Calu3 (cell line): ENCODE measurements at regions not wholly inside any gene's neighbourhood (a gene's known extent, or its start where the extent isn't known, plus 50 kb on each side); places are given as distances from the start of the nearest gene placed in this dataset.

ENCODE experiments used
- BruUV-seq: library from RNA; stranded (reverse); fragments of 400-500 nt; replicated peaks from 2 replicates; lab custom pipeline; 2021; lab: Mats Ljungman, UMichigan
- CTCF ChIA-PET: fragments of 300-600 bp; sonication (Branson Sonifier 250); formaldehyde crosslinking; loops from one replicate; lab custom pipeline; 2022; ENCODE audit warnings: antibody characterized with exemption; lab: Charles Lee
- DNase-seq: peaks from one replicate; pipeline ENCODE4 v3.0.0; 2022
- H3K27ac Mint-ChIP-seq: one replicate; pipeline ENCODE4 v1.8.0; 2022; ENCODE audit warnings: mixed read lengths; ENCODE audit not compliant: unreplicated experiment
- H3K27me3 Mint-ChIP-seq: one replicate; pipeline ENCODE4 v1.8.0; 2022; ENCODE audit warnings: mixed read lengths; ENCODE audit not compliant: unreplicated experiment
- H3K36me3 Mint-ChIP-seq: one replicate; pipeline ENCODE4 v1.8.0; 2022; ENCODE audit warnings: mild to moderate bottlenecking, moderate library complexity, mixed read lengths; ENCODE audit not compliant: insufficient read depth, unreplicated experiment
- H3K4me1 Mint-ChIP-seq: one replicate; pipeline ENCODE4 v1.8.0; 2022; ENCODE audit warnings: mild to moderate bottlenecking, low read depth, mixed read lengths; ENCODE audit not compliant: unreplicated experiment
- H3K4me3 Mint-ChIP-seq: one replicate; pipeline ENCODE4 v1.8.0; 2022; ENCODE audit warnings: mild to moderate bottlenecking, low read depth, moderate library complexity, mixed read lengths; ENCODE audit not compliant: unreplicated experiment
- H3K9me3 Mint-ChIP-seq: one replicate; pipeline ENCODE4 v1.8.0; 2022; ENCODE audit warnings: low read depth, mixed read lengths; ENCODE audit not compliant: unreplicated experiment
- intact Hi-C: fragments of 100-400 bp; cut with micrococcal nuclease; formaldehyde crosslinking; loops from one replicate; pipeline ENCODE4 v1.10.0; 2022; ENCODE audit not compliant: unreplicated experiment
- TF ChIP-seq, protein P1 (sequence below): fragments of 200-600 bp; IDR thresholded peaks from one replicate; pipeline ENCODE4 v1.8.0; 2022; ENCODE audit warnings: antibody characterized with exemption; ENCODE audit not compliant: unreplicated experiment

DNA sequence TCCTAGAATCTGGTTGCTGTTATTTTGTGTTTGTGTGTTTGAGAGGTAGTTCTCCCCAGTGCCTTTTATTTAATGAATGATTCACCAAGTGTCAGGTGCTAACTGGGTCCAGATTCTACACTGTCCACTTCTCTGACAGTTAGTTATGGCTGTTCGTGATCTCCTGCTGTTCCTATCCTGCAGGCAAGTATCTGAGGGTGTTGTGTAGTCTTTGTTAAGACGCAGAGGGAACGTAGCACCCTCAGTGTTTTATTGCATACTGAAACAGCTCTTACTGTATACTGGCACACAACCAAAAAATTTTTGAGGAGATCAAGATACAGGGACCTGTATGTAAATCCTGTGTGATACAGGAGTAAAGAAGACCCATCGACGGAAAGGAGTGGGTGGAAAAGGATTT, 1271.3 kb downstream of the ROBO1 start:
- H3K4me1 Mint-ChIP-seq, result peaks cover 11% of the 10 kb centered on the region
- intact Hi-C loops, result no loop called here
- BruUV-seq, result no TSS peak
- no peaks in the 10 kb centered on the region for H3K36me3 Mint-ChIP-seq
- DNase-seq, result no peak
- H3K9me3 Mint-ChIP-seq, result no peaks in the 10 kb centered on the region
- no peak overlapping the region for H3K27ac Mint-ChIP-seq
- no peaks in the 10 kb centered on the region for H3K27me3 Mint-ChIP-seq
- CTCF ChIA-PET, result no interaction called here
- no peak overlapping the region for H3K4me3 Mint-ChIP-seq
- TF ChIP-seq, protein P1, sequence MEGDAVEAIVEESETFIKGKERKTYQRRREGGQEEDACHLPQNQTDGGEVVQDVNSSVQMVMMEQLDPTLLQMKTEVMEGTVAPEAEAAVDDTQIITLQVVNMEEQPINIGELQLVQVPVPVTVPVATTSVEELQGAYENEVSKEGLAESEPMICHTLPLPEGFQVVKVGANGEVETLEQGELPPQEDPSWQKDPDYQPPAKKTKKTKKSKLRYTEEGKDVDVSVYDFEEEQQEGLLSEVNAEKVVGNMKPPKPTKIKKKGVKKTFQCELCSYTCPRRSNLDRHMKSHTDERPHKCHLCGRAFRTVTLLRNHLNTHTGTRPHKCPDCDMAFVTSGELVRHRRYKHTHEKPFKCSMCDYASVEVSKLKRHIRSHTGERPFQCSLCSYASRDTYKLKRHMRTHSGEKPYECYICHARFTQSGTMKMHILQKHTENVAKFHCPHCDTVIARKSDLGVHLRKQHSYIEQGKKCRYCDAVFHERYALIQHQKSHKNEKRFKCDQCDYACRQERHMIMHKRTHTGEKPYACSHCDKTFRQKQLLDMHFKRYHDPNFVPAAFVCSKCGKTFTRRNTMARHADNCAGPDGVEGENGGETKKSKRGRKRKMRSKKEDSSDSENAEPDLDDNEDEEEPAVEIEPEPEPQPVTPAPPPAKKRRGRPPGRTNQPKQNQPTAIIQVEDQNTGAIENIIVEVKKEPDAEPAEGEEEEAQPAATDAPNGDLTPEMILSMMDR, result no peak

DNA sequence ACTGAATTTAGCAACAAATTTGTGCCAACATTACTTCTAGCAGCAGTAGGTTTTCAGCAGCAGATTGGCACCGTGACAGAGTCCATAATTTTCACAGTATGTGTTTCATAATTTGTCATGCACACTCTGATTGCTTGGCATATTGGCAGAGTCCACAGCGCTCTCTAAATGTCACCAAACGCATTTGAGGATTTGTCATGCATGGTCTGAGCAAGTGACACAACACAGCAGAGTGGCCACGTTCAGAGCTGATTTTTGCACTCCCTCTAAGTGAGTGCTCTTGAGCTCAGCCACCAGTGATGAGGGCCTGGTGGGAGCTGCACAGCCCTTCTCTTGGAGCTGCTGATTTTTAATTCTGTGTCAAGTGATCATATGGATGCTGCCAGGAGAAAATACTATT, 1270.8 kb downstream of the ROBO1 start:
- CTCF ChIA-PET, result no interaction called here
- intact Hi-C loops, result no loop called here
- Mint-ChIP-seq H3K27ac (no peak overlapping the region), H3K9me3 (no peaks in the 10 kb centered on the region), H3K36me3 (no peaks in the 10 kb centered on the region), H3K4me3 (no peak overlapping the region), H3K27me3 (no peaks in the 10 kb centered on the region), H3K4me1 (peaks cover 11% of the 10 kb centered on the region)
- DNase-seq, result no peak
- no TSS peak for BruUV-seq
- TF ChIP-seq, protein P1, result no peak

DNA sequence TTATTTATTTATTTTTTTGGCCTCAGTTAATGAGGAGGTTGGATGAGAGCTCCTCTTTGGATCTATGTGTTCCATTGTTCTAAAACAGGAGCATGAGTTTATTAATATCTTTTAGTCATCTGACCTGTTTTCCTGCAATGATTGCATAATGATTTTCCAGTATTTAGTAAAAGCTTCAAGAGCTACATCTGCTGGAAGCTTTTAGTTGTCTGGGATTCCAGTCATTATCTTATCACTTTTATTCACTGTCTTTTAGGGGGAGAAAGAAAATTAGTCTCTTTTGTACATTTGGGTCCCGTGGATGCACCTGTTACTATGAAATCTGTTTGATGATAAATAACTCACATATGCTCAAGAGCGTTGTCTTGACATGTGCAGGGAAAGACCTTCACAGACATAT, 1270.0 kb downstream of the ROBO1 start:
- intact Hi-C loops, result no loop called here
- no peak for DNase-seq
- TF ChIP-seq, protein P1, result no peak
- H3K27me3 Mint-ChIP-seq, result no peaks in the 10 kb centered on the region
- H3K9me3 Mint-ChIP-seq, result no peaks in the 10 kb centered on the region
- peaks cover 11% of the 10 kb centered on the region for H3K4me1 Mint-ChIP-seq
- H3K36me3 Mint-ChIP-seq, result no peaks in the 10 kb centered on the region
- H3K4me3 Mint-ChIP-seq, result no peak overlapping the region
- no peak overlapping the region for H3K27ac Mint-ChIP-seq
- BruUV-seq, result no TSS peak
- CTCF ChIA-PET, result no interaction called here

DNA sequence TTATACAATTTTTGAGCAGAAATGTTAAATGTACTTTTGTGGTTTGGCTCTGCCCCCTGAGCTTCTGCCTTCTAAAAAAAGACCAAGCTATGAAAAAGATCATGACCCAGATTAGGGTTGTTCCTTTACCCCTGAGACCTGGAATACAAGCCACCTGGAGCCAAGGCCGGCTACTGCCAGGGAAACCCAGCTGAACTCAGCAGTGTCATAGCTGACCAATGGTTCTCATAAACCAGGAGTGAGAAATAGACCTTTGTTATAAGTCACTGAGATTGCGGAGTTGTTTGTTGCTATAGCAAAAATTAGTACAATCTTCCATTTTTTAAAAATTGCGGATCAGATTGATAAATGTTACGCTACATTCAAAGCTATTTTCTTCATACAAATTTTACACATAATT, 1261.7 kb downstream of the ROBO1 start:
- Mint-ChIP-seq H3K9me3 (no peaks in the 10 kb centered on the region), H3K4me1 (peaks cover 24% of the 10 kb centered on the region), H3K4me3 (no peak overlapping the region), H3K36me3 (no peaks in the 10 kb centered on the region), H3K27me3 (no peaks in the 10 kb centered on the region), H3K27ac (peak overlapping the region; percentile 16)
- TF ChIP-seq, protein P1, result no peak
- CTCF ChIA-PET, result no interaction called here
- intact Hi-C loops, result loop anchor here (5.0 to 10.0 kb wide), 2 partner anchors 141 to 241 kb away; no protein-coding TSS in a partner anchor
- BruUV-seq, result no TSS peak
- DNase-seq, result no peak
